ENCODE measurements at regions not wholly inside any gene's neighbourhood (a gene's known extent, or its start where the extent isn't known, plus 50 kb on each side); places are given as distances from the start of the nearest gene placed in this dataset.

- no peak overlapping the region for H3K9ac ChIP-seq
- TF ChIP-seq CTCF (conservative IDR thresholded peaks at IDR 0.05; ENCODE audit: low read depth, low read length), result no peak
- H3K27ac ChIP-seq, result no peak overlapping the region
- no peaks in the 10 kb centered on the region for H4K20me1 ChIP-seq (ENCODE audit: insufficient read depth)
- H3K4me1 ChIP-seq (ENCODE audit: low read depth, poor library complexity, severe bottlenecking), result peaks cover 33% of the 10 kb centered on the region
- no peaks in the 10 kb centered on the region for H3K36me3 ChIP-seq (ENCODE audit: insufficient read depth)
- no peak overlapping the region for H2AFZ ChIP-seq (ENCODE audit: low read depth)
- no peak overlapping the region for H3K4me2 ChIP-seq
- no peak overlapping the region for H3K4me3 ChIP-seq (IDR thresholded peaks at IDR 0.05; ENCODE audit: insufficient read depth, low read depth, low read length)
- no peaks in the 10 kb centered on the region for H3K27me3 ChIP-seq (ENCODE audit: insufficient read depth, low read depth)
- H3K79me2 ChIP-seq (ENCODE audit: insufficient read depth, low read depth), result no peaks in the 10 kb centered on the region
Measured at GRCh38 chr6:100134703-100135102, 140.7 kb upstream of the MCHR2 start.

GRCh38 chr6:100134297-100134696 is 140.3 kb upstream of the MCHR2 start:
- no peak for TF ChIP-seq CTCF (conservative IDR thresholded peaks at IDR 0.05; ENCODE audit: low read depth, low read length)
- Histone ChIP-seq H3K4me2 (no peak overlapping the region), H2AFZ (ENCODE audit: low read depth) (no peak overlapping the region)

GRCh38 chr6:100132005-100132404 is 138.0 kb upstream of the MCHR2 start:
- H3K4me3 ChIP-seq (IDR thresholded peaks at IDR 0.05; ENCODE audit: insufficient read depth, low read depth, low read length), result no peak overlapping the region
- H4K20me1 ChIP-seq (ENCODE audit: insufficient read depth), result no peaks in the 10 kb centered on the region
- H3K4me2 ChIP-seq, result no peak overlapping the region
- peaks cover 33% of the 10 kb centered on the region for H3K4me1 ChIP-seq (ENCODE audit: low read depth, poor library complexity, severe bottlenecking)
- no peaks in the 10 kb centered on the region for H3K36me3 ChIP-seq (ENCODE audit: insufficient read depth)
- no peak overlapping the region for H3K9ac ChIP-seq
- no peak for TF ChIP-seq CTCF (conservative IDR thresholded peaks at IDR 0.05; ENCODE audit: low read depth, low read length)
- peak overlapping the region; percentile 32; the same call in 1 of the 2 replicates for H3K27ac ChIP-seq
- H3K27me3 ChIP-seq (ENCODE audit: insufficient read depth, low read depth), result no peaks in the 10 kb centered on the region
- H3K79me2 ChIP-seq (ENCODE audit: insufficient read depth, low read depth), result no peaks in the 10 kb centered on the region
- H2AFZ ChIP-seq (ENCODE audit: low read depth), result no peak overlapping the region

More at GRCh38 chr6:100134297-100134696, 140.3 kb upstream of the MCHR2 start:
- Histone ChIP-seq H3K79me2 (ENCODE audit: insufficient read depth, low read depth) (no peaks in the 10 kb centered on the region), H3K4me1 (ENCODE audit: low read depth, poor library complexity, severe bottlenecking) (peaks cover 33% of the 10 kb centered on the region), H3K27ac (no peak overlapping the region), H4K20me1 (ENCODE audit: insufficient read depth) (no peaks in the 10 kb centered on the region), H3K4me3 (IDR thresholded peaks at IDR 0.05; ENCODE audit: insufficient read depth, low read depth, low read length) (no peak overlapping the region), H3K9ac (no peak overlapping the region), H3K27me3 (ENCODE audit: insufficient read depth, low read depth) (no peaks in the 10 kb centered on the region), H3K36me3 (ENCODE audit: insufficient read depth) (no peaks in the 10 kb centered on the region)

GRCh38 chr6:100130630-100131029 is 136.6 kb upstream of the MCHR2 start:
- Histone ChIP-seq H3K4me3 (IDR thresholded peaks at IDR 0.05; ENCODE audit: insufficient read depth, low read depth, low read length) (no peak overlapping the region), H2AFZ (ENCODE audit: low read depth) (no peak overlapping the region), H3K4me2 (no peak overlapping the region), H3K79me2 (ENCODE audit: insufficient read depth, low read depth) (no peaks in the 10 kb centered on the region), H3K27me3 (ENCODE audit: insufficient read depth, low read depth) (no peaks in the 10 kb centered on the region), H4K20me1 (ENCODE audit: insufficient read depth) (no peaks in the 10 kb centered on the region), H3K27ac (no peak overlapping the region), H3K36me3 (ENCODE audit: insufficient read depth) (no peaks in the 10 kb centered on the region), H3K4me1 (ENCODE audit: low read depth, poor library complexity, severe bottlenecking) (peaks cover 46% of the 10 kb centered on the region), H3K9ac (no peak overlapping the region)
- no peak for TF ChIP-seq CTCF (conservative IDR thresholded peaks at IDR 0.05; ENCODE audit: low read depth, low read length)

Data from KMS-11 (cell line).